HG02759 (cell line): ENCODE measurements at regions not wholly inside any gene's neighbourhood (a gene's known extent, or its start where the extent isn't known, plus 50 kb on each side); places are given as distances from the start of the nearest gene placed in this dataset.
"Not testable (repeated sequence)": the region's sequence is repeated elsewhere in the genome, so short reads cannot be mapped to it uniquely, and the experiment has no call there.

ENCODE experiments used
- ATAC-seq: cut with Tn5 transposase; IDR thresholded peaks from one replicate; pipeline ENCODE4 v1.9.1; 2021; ENCODE audit warnings: mild to moderate bottlenecking, moderate library complexity; ENCODE audit not compliant: unreplicated experiment

- no peak for ATAC-seq
Observed at GRCh38 chr2:21818212-21818795, 694.5 kb downstream of the TDRD15 start.

- ATAC-seq, result no peak
Observed at GRCh38 chr2:21819454-21819853, 695.7 kb downstream of the TDRD15 start.

GRCh38 chr2:21820271-21820670 lies 696.5 kb downstream of the TDRD15 start:
- ATAC-seq, result no peak

GRCh38 chr2:21821672-21822227 lies 698.0 kb downstream of the TDRD15 start:
- no peak for ATAC-seq

- ATAC-seq, result no peak
Observed at GRCh38 chr2:21822505-21822904, 698.7 kb downstream of the TDRD15 start.

DNA sequence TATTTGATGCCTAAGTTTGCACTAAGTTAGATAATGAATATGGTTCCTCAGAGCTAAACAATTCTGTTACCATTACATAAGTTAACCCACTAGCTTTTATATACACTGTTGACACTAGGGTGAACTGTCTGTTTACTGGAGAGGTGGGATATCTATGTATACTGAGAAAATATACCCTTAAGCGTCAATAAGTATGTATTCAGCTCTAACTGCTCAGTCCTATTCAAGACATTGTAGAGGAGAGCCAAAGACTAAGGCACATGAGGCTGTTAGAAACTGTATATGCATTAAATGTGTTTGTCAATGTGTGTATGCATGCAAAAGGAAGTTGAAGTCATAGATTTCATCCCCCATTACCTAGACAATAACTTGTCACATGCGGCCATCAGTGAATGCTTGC lies 710.0 kb downstream of the TDRD15 start:
- no peak for ATAC-seq

- no peak for ATAC-seq
Observed at GRCh38 chr2:21836261-21836660, 712.5 kb downstream of the TDRD15 start.

DNA sequence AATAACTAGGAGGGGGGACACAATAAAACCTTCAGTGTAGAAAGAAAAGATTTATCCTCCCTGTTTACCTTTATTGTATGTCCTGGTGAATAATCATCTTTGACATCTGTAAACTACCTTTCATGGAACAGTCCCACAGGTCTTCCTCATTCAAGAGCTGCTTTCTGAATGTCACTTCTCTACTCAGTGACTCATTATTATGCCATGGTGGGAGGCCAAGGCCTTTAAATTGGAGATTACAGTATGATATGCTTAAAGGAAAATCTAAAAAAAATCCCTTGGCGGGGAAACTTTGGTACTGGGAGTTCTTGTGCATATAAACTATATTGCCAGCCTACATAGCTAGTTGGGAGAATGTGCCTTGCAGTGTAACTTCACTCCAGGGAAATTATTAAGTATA lies 713.0 kb downstream of the TDRD15 start:
- ATAC-seq, result no peak

DNA sequence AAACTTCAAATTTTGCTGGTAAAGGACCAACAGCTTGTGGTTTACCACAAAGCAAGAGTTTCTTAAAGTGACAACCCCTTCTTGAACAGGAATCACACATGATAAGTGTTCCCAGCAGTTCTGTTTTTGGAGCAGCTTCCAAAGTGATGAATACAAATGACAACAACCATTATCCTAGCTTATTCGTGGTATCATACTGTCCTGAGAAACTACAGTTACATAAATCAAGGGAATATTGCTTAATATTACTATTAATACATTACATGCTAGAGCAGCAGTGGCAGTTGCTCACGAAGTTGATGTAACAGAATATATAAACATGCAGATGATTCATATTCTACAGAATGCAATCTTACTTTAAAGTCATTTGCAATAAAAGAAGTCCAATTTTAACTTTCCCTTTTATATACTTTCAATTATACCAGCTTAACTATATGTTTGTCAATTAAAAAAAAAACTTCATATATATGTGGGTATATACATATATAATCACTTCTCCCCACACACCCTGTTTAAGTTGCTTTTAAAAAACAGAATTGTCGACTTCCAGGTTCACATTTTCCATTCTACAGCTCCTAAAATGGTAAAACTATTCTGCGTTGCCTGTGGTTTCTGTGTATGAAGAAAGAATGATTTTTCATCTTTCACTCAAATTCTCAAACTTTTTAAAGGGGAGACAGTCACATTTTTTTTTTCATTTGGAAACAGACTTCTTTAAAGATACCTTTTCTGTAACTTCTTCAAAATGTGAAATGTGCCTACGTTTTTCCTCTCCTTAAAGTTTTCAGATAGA lies 713.6 kb downstream of the TDRD15 start:
- no peak for ATAC-seq

DNA sequence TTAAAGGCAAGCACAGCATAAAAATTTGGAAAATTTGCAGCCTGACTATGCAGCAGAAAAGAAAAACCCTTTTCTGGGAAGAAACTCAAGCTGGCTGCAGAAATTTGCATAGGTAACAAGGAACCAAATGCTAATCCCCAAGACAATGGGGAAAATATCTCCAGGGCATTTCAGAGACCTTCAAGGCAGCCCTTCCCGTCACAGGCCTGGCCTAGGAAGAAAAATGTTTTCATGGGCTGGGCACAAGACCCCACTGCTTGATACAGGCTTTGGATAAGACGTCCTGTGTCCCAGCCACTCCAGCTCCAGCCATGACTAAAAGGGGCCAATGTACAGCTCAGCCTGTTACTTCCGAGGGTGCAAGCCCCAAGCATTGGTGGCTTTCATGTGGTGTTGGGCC lies 717.6 kb downstream of the TDRD15 start:
- no peak for ATAC-seq

- ATAC-seq, result not testable (repeated sequence)
Observed at GRCh38 chr2:21850367-21850766, 726.6 kb downstream of the TDRD15 start.

- ATAC-seq, result no peak
Observed at GRCh38 chr2:21854938-21855337, 731.2 kb downstream of the TDRD15 start.

- no peak for ATAC-seq
Observed at GRCh38 chr2:21856708-21857107, 732.9 kb downstream of the TDRD15 start.

DNA sequence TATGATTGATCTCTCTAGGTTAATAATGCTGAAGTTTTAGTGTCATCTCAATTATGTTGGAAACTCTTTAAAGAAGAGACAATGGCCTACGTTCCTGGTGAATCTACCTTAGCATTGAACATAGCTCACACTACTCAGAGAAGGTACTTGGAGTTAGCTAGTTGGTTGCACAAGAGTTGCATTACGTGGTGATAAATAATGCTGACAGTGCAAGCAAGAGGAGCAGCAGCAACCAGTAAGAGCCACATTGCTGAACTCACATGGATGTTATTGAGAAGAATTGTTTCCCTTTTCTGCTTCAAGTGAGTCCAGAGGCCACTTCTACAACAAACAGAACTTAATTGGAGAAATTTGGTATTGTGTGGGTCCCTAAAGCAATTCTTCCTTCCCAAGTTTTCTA lies 737.1 kb downstream of the TDRD15 start:
- ATAC-seq, result no peak

DNA sequence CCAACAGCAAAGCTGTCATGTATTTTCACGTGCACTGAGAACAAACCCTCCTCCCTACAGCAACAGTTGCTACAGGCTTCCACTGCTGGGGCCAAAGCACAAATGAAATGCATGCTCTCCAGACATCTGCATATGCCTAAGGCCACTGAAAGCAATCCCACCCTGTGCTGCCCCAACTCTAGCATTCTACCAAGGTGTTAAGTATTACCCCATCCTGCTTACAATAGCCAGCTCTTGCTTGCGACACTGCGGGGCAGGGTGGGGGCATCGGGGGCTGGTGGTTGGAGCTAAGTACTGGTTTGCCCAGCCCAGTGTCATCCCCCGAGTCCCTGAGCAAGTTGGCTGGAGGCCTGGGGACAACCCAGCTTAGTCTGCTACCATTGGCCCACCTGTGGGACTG lies 742.5 kb downstream of the TDRD15 start:
- no peak for ATAC-seq

- ATAC-seq, result no peak
Observed at GRCh38 chr2:21887881-21888280, 764.1 kb downstream of the TDRD15 start.

- no peak for ATAC-seq
Observed at GRCh38 chr2:21890041-21890440, 766.3 kb downstream of the TDRD15 start.

DNA sequence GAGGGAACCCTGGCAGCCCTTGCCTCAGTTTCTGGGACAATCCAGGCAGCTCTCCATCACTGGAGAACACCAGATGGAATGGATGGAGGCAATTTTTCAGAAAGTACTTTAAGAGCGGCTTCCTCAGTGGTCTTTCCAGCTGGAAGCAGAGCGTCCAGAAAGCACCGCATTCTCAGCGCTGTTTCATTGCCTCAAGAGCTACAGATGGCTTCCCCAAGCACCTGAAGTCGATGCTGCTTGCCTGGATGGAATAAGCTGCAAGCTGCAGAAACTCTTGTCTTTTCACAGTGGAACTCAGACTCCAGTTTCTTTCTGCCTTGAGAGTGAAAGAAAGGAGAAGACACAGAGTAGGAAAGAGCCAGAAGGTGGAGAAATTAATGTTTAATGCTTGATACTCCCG lies 766.9 kb downstream of the TDRD15 start:
- ATAC-seq, result no peak

DNA sequence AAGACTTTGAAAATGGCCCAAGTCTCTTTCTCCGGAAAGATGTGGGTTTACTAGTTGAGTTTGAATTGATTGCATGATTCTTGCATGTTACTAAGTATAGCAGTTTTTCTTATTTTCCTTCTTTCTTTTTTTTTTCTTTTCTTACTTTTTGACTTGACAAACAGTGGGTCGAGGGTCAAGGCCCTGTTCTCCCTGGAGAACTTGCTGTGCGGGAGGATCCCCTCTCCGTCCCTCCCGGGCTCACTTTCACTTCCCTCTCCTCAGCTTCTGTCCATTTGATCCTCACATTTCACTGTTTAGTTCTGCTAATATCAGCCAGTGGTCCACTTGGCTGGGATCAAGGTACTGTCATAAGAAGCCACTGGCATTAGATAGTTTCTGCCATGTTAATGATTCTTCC lies 767.4 kb downstream of the TDRD15 start:
- no peak for ATAC-seq

DNA sequence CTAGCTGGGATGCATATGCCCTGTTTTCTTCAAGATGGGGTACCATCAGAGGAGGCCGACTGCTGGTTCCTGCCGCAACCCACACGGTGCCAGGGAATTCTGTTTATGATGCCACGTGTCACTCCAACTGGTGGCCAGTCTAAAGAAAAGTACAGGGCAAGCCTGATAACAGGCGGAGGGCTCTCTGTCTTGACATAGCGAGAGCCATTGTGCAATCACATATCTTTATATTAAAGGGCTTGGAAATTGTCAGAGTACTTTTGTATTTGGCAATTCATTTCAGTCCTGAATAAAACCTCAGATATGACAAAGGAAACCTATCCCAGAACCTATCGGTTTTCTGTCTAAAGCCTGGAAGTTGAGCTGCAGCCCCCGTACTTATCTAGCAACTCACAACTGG lies 768.4 kb downstream of the TDRD15 start:
- no peak for ATAC-seq

GRCh38 chr2:21895200-21895599 lies 771.4 kb downstream of the TDRD15 start:
- no peak for ATAC-seq

DNA sequence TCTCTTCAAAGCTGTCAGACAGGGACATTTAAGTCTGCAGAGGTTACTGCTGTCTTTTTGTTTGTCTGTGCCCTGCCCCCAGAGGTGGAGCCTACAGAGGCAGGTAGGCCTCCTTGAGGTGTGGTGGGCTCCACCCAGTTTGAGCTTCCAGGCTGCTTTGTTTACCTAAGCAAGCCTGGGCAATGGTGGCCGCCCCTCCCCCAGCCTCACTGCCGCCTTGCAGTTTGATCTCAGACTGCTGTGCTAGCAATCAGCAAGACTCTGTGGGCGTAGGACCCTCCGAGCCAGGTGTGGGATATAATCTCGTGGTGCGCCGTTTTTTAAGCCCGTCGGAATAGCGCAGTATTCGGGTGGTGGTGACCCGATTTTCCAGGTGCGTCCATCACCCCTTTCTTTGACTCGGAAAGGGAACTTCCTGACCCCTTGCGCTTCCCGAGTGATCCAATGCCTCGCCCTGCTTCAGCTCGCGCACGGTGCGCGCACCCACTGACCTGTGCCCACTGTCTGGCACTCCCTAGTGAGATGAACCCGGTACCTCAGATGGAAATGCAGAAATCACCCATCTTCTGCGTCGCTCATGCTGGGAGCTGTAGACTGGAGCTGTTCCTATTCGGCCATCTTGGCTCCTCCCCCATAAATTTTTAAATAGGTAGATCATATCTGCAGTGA lies 785.1 kb downstream of the TDRD15 start:
- not testable (repeated sequence) for ATAC-seq
